ENCODE measurements at regions not wholly inside any gene's neighbourhood (a gene's known extent, or its start where the extent isn't known, plus 50 kb on each side); places are given as distances from the start of the nearest gene placed in this dataset.

DNA sequence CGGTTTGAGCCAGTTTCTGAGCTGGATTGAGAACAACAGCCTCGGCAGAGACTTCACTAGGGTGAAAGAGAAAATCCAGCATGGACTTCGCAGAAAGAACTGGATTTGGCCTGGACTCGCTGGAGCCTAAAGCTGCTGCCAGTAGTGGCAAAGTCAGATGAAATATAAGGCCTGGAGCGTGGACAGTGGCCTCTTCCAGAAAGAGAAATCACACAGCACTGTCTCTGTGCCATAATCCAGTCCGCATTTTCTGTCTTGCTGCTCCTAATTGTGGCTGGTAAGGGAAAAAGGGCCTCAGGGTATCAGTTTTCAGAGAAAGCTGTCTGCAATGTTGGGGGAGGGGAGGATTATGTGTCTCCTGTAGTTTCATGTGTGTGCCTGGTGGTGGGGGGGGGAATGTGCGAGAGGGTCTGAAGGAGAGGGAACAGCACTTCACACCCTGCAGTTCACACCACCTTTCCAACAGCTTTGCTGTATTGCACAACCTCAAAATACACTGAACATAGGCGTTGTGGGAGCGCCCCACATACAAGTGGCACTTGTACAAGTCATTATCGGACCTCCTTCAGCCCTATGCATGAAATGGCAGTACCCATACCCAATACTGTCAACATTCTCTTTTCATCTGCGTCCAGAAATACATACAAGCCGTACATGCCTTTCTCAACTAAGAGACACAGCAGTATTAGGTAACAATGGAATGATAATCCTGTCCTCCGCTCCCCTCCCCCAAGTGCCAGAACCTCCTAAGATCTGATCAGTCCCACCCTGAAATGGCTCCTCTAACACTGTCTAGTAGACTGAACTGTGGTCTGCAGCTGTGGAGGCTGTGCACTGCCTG is 107.5 kb upstream of the ATF7IP start:
- peak; percentile 99 for DNase-seq

GRCh38 chr12:14258575-14258940 is 106.9 kb upstream of the ATF7IP start:
- no peak for DNase-seq

DNA sequence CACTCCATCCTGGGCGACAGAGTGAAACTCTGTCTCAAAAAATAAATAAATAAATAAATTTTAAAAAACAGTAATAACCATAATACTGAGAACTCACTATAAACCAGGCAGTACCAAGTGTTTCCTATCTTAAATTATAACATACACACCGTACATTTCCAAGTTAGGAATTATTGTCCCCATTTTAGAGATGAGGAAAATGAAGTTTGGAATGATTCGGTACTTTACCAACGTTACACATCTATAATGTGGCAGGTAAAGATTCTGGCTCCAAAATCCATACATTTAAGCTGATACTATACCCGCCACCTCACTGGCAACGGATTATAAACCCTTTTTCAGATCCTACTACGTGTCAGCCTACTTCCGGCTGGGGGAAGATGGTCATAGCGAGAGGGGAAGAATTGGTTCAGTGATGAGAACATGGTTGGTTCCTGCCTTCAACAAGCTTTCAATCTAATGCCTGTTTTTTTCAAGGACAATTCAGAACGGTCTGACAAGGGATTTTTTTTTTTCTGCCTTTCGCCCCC is 105.9 kb upstream of the ATF7IP start:
- DNase-seq, result no peak

- DNase-seq, result peak; percentile 97
Observed at GRCh38 chr12:14260011-14260993, 105.2 kb upstream of the ATF7IP start.

DNA sequence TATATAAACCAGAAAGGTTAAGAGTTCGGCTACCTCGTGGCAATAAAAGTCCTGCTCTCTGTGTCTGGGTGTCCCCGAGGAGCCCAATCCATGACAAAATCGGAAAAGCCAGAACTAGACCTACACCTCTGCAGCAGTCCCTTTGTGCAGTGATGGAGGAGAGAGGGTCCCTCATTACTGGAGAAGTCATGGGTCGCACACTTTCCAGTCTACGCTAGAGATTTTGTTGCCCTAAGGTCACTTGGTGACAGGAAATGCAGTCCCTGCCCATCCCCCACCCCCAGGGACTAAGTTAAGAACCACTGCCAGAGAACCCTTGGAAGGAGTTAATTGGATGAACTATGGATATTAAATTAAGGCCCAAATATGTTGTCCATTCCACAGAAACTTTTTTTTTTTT is 104.4 kb upstream of the ATF7IP start:
- no peak for DNase-seq

DNA sequence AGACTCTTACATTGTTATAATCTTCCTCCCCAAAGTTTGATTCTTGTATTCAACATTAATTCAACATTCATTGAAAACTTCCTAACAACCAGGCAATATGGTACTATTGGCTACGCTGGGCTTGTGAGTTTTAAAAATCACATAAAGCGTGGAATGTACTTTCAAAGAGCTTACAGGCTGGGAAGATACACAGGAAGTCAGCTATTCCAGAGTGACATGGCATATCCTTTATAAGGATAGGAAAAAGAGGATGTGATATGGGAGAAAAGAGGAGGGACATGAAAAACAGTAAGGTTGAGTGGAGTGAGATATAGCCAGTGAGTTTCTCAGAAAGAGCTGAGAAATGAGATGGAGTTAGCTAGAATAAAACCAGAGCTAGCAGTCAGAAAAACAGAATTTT is 103.6 kb upstream of the ATF7IP start:
- no peak for DNase-seq

DNA sequence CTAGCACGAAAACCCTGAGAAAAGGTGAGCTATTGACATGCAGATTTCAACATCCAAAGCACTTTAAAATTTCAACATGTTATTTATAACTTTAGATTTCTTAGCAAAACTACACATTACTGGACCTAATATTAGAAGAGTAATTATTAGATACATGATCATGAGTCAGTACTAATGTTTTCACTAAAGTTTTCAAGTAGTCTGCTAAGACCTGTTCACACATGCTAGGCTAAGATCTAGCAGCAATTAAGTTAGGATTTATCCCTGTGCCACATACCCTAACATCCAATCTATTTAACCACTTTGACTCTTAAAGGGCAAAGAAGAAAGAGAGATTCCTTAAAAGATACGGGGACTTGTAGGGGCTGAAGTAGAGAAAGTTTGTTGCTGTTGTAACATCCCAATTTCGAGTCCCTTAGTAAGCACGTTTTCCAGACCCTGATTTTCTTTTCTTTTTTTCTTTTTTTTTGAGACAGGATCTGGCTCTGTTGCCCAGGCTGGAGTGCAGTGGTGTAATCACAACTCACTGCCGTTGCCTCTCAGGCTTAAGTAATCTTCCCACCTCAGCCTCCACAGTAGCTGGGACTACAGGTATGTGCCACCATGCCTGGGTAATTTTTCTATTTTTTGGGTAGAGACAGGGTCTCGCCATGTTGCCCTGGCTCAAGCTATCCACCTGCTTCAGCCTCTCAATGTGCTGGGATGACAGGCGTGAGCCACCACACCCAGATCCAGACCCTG is 102.5 kb upstream of the ATF7IP start:
- DNase-seq, result no peak

GRCh38 chr12:14263742-14264141 is 101.7 kb upstream of the ATF7IP start:
- no peak for DNase-seq

GRCh38 chr12:14264316-14264715 is 101.2 kb upstream of the ATF7IP start:
- peak; percentile 38 for DNase-seq

DNA sequence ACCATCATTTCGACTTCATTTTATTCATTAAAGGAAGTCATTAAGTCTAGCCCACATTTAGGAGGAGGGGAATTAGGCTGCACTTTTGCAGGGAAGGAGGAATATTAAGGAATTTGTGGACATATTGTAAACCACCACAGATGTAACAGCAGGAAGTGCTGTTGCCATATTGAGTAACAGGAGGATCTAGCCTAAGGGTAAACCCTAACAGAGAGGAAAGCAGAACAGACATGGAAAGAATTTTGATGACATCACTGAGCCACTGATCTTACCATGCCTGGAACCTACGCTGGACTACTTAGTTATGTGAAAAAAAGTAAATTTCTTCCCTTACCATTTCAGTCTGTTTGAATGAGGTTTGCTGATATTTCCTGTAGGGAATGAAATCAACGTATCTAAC is 100.7 kb upstream of the ATF7IP start:
- peak; percentile 79 for DNase-seq

DNA sequence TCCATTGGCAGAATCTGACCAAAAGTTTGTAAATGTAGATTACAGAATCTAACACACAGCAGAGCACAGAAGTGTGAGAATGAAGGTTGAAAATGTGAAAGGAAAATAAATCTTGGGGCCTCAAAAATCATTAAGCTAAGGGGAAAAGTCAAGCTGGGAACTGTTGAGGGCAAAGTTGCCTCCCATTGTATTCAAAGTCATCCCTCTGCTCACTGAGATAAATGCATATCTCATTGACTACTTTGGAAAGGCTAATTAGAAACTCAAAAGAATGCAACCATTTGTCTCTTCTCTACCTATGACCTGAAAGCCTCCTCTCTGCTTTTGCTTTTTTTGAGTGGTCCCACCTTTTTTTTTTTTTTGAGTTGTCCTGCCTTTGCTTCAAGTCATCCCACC is 97.4 kb upstream of the ATF7IP start:
- no peak for DNase-seq

GRCh38 chr12:14270392-14270791 is 95.1 kb upstream of the ATF7IP start:
- DNase-seq, result no peak

DNA sequence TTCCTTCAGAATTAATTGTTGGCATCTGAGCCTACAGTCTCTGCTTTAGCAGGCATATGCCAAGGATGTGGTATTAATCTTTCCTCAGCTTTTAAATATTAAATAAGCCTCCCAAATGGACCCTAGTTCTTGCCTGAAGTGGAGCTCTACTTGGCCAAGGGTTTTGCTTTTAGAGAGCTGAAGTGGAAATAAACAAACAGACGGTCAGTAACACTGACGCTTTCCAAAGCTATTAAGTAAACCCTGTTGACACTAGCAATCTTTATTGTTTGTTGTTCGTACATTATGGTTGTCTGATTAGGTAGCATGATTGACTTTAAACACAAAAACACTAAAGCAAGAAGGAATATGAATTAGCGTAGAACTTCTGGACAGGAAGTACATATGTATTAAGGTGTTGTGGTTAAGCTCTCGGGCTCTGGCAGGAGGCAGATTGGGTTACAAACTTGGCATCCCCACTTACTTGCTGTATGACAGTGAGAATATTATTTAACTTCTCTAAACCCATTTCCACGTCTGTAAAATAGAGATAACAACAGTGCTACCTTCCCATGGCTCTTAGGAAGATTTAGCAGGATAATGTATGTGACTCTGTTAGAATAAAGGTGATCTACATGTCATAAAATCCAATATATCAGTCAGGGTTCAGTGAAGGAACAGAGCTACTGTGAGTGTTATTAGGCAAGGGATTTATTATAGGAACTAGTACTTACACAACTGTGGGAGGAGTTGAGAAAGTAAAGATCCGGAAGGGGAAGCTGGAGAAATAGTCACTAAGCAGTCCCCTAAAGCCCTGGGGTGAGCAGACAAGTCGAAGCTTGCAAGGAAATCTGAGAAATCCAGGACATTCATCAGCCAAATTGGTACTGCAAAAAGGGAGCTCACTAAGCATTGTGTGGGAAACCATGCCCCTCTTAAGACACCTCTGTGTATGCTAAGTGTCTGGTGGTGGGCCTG is 92.2 kb upstream of the ATF7IP start:
- no peak for DNase-seq

- peak; percentile 70 for DNase-seq
Observed at GRCh38 chr12:14273913-14274311, 91.6 kb upstream of the ATF7IP start.

GRCh38 chr12:14275111-14275510 is 90.4 kb upstream of the ATF7IP start:
- DNase-seq, result no peak

DNA sequence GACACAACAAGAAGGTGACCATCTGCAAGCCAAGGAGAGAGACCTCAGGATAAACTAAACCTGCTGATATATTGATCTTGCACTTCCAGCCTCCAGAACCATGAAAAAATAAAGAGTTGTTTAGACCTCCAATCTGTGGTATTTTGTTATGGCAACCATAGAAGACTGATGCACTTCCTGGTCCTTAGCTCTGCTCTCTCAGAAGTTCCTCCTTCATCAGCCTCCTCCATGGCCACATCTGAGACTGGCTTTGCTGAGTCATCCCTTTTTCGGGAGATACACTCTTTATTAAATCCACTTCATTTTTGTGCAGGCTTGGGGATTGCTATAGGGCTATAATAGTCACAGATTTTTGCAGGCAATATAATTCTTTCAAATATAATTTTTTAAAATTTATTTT is 89.6 kb upstream of the ATF7IP start:
- DNase-seq, result no peak

DNA sequence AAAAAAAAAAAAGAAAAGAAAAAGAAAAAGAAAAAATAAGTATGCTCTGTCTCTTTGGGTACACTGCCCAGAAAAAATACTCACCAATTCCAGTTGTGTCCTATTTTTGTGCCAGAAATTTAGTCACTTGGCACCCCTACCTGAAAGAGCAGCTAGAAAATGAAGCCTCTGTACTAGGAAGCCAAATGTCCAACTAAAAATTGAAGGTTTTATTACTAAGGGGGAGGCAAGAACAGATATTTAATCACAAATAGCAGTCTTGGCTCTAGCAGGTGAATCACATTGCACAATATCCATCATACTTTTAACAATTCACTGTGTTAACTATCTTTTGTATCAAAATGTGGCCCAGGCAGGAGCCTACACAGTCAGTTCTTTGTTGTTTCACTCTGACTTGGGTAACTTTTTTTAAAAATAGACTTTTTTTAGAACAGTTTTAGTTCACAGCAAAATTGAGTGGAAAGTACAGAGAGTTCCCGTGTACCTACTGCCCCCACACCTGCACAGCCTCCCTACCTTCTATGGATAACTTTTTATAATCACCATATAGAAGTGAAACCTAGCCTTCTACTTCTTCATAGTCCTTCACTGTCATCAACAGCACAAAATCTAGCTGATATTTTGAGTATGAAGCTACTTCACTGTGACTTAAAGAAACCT is 87.1 kb upstream of the ATF7IP start:
- no peak for DNase-seq

- DNase-seq, result no peak
Observed at GRCh38 chr12:14279845-14280244, 85.6 kb upstream of the ATF7IP start.

GRCh38 chr12:14280921-14281320 is 84.6 kb upstream of the ATF7IP start:
- DNase-seq, result no peak

DNA sequence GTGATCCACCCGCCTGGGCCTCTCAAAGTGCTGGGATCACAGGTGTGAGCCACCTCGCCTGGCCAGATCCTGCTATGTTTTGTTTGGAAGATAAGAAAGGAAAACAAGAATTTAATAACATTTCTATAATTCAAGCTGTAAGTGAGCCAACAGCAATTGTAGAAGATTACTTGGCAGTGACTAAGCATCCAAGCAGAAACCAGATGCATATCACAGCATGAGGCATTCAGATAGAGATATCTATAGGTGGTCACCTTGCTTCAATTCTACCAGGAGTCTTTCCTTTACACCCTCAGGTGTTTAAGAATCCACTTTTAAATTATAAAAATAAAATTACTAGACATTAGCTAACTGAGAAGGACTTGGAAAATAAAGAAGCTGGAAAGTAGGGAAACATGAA is 83.9 kb upstream of the ATF7IP start:
- DNase-seq, result no peak

DNA sequence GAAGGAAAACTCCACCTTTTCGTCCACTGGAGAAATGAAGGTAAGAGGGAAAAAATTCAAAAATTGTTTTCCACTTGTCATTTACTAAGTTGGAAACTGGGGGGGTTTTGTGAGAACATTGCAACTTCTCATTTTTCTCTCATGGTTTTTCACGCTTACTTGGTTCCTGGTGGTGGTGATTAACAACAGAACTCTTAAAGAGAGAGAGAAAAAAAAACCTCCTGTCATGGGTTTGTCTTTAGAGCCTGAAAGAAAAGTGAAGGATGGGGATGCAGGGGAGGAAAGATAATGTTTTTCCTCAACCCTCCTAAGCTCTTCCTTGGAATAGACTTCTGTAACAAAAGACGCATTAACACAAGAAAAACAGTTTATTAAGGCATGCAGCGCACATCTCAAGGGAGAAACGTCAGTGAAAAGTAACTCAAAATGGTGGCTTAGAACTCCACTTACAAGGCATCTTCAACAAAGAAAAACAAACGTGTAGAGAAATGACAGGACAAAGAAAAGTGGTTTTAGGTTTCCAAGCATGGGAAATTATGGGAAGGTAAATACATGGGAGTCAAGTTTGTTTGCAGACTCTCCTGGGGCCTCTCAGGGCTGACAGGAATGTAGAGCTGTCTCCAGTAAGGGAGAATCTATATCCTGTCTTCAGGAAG is 81.9 kb upstream of the ATF7IP start:
- DNase-seq, result no peak
